GM12878 (cell line): ENCODE measurements at regions not wholly inside any gene's neighbourhood (a gene's known extent, or its start where the extent isn't known, plus 50 kb on each side); places are given as distances from the start of the nearest gene placed in this dataset.

Experiments used
- ATAC-seq: fragments of 200-7000 bp; cut with Tn5 transposase; 3 replicates; pipeline ENCODE4 v1.9.1; 2020; ENCODE audit warnings: mild to moderate bottlenecking, moderate library complexity
- BruUV-seq: library from RNA; stranded (reverse); fragments of 400-500 nt; replicated peaks from 2 replicates; lab custom pipeline; 2021; lab: Mats Ljungman, UMichigan
- CTCF ChIA-PET: fragments of 300-600 bp; sonication (Branson Sonifier 250); formaldehyde crosslinking; extraction: SDS; loops from one replicate; lab custom pipeline; 2021; ENCODE audit warnings: inconsistent platforms; lab: Yijun Ruan, JAX
- POLR2A ChIA-PET: fragments of 350-600 bp; formaldehyde crosslinking; extraction: SDS; loops from one replicate; lab custom pipeline; 2021; ENCODE audit warnings: inconsistent platforms; lab: Charles Lee
- RAD21 ChIA-PET: fragments of 300-600 bp; sonication (Branson Sonifier 250); formaldehyde crosslinking; loops from one replicate; lab custom pipeline; 2023; ENCODE audit warnings: antibody characterized with exemption; ENCODE audit not compliant: unreplicated experiment; lab: Charles Lee
- SMC1A ChIA-PET: fragments of 300-600 bp; sonication (Branson Sonifier 250); formaldehyde crosslinking; loops from one replicate; lab custom pipeline; 2023; ENCODE audit not compliant: unreplicated experiment, uncharacterized antibody; lab: Charles Lee
- DNase-seq: peaks from one replicate; pipeline ENCODE4 v3.0.0-alpha.2; 2011; ENCODE audit warnings: low read depth, low spot score
- FAIRE-seq: peaks from 3 replicates; lab custom pipeline; 2011; peaks lifted over from hg19 to GRCh38; lab: Jason Lieb, UNC
- H2AFZ ChIP-seq: 2 replicates; pipeline ENCODE4 v1.6.0; 2011; ENCODE audit warnings: low read depth, low read length, control low read depth; ENCODE audit not compliant: control insufficient read depth
- H3K27ac ChIP-seq: 2 replicates; pipeline ENCODE4 v1.5.1; 2011; ENCODE audit warnings: control low read depth; ENCODE audit not compliant: control insufficient read depth, insufficient read depth
- H3K27me3 ChIP-seq, 2 experiments: replicated peaks in 1 of 2; 2 replicates each; pipeline versions ENCODE4 v1.6.0 to v1.6.1; 2011; ENCODE audit warnings: low read length in 1 of 2; ENCODE audit not compliant: control insufficient read depth in 2 of 2, insufficient read depth in 2 of 2
- H3K36me3 ChIP-seq, 2 experiments: 2 replicates each; pipeline ENCODE4 v1.5.1; 2011; ENCODE audit warnings: low read length in 1 of 2; ENCODE audit not compliant: control insufficient read depth in 2 of 2, insufficient read depth in 2 of 2
- H3K4me1 ChIP-seq: 2 replicates; pipeline ENCODE4 v1.6.1; 2011; ENCODE audit warnings: mild to moderate bottlenecking, low read length, moderate library complexity, mixed read lengths; ENCODE audit not compliant: control insufficient read depth, insufficient read depth
- H3K4me2 ChIP-seq: 2 replicates; pipeline ENCODE4 v1.6.0; 2011; ENCODE audit warnings: control low read depth; ENCODE audit not compliant: control insufficient read depth, insufficient read depth
- H3K4me3 ChIP-seq: fragments of 200-600 bp; sonication (generic); 2 replicates; pipeline ENCODE4 v1.5.1; 2016
- H3K79me2 ChIP-seq: 2 replicates; pipeline ENCODE4 v1.6.0; 2011; ENCODE audit warnings: low read length; ENCODE audit not compliant: control insufficient read depth, insufficient read depth
- H3K9ac ChIP-seq: 2 replicates; pipeline ENCODE4 v1.8.0; 2011; ENCODE audit warnings: low read length, control low read depth, mixed read lengths; ENCODE audit not compliant: control insufficient read depth, insufficient read depth
- H3K9me3 ChIP-seq: replicated peaks from 3 replicates; pipeline ENCODE4 v1.5.1; 2011; ENCODE audit warnings: mild to moderate bottlenecking, low read length; ENCODE audit not compliant: control insufficient read depth, insufficient read depth
- H4K20me1 ChIP-seq: 2 replicates; pipeline ENCODE4 v1.6.0; 2011; ENCODE audit not compliant: control insufficient read depth, insufficient read depth
- BCL11A ChIP-seq: IDR thresholded peaks from 2 replicates; pipeline ENCODE4 v1.6.1; 2011; ENCODE audit warnings: low read depth, low read length
- BHLHE40 ChIP-seq, 2 experiments: fragments of 450-650 bp in 1 of 2; IDR thresholded peaks; 2 replicates each; pipeline ENCODE4 v1.6.1; 2011 to 2017; ENCODE audit warnings: low read depth in 2 of 2, borderline replicate concordance in 1 of 2, improper control_type of control experiment in 1 of 2, low read length in 1 of 2, mild to moderate bottlenecking in 1 of 2
- BMI1 ChIP-seq: fragments of 450-650 bp; IDR thresholded peaks from 2 replicates; pipeline ENCODE4 v1.6.1; 2016; ENCODE audit warnings: mild to moderate bottlenecking, moderate library complexity, borderline replicate concordance
- EGR1 ChIP-seq, 2 experiments: IDR thresholded peaks; 1 replicate in 1 of 2; 2 replicates in 1 of 2; pipeline ENCODE4 v1.6.1; 2011 to 2012; ENCODE audit warnings: low read depth in 2 of 2, low read length in 2 of 2, borderline replicate concordance in 1 of 2, mild to moderate bottlenecking in 1 of 2, moderate library complexity in 1 of 2
- NFIC ChIP-seq: IDR thresholded peaks from 2 replicates; pipeline ENCODE4 v1.6.1; 2012; ENCODE audit warnings: low read depth, mild to moderate bottlenecking, inconsistent platforms, low read length, moderate library complexity
- RBBP5 ChIP-seq: fragments of 200-600 bp; sonication (generic); conservative IDR thresholded peaks from 2 replicates; pipeline ENCODE4 v1.6.1; 2016
- SUPT20H ChIP-seq: IDR thresholded peaks from 2 replicates; pipeline ENCODE4 v1.6.1; 2011; ENCODE audit warnings: low read depth, mild to moderate bottlenecking, low read length, moderate library complexity, borderline replicate concordance; ENCODE audit not compliant: control insufficient read depth
- ZBED1 ChIP-seq: IDR thresholded peaks from 2 replicates; pipeline ENCODE4 v1.6.1; 2016; ENCODE audit warnings: borderline replicate concordance
- WGBS: methylation state at CpG from one replicate; pipeline ENCODE4 v1.1.6; 2016; ENCODE audit warnings: low lambda C conversion rate; ENCODE audit not compliant: insufficient replicate concordance, insufficient coverage; ENCODE audit errors: missing lambda C conversion rate; 5-methylcytosine and 5-hydroxymethylcytosine counted together
- in situ Hi-C: fragments of 300-500 bp; cut with MboI; formaldehyde crosslinking; loops from 9 replicates; pipeline ENCODE4 v1.14.3; 2018; ENCODE audit warnings: mixed read lengths
- intact Hi-C: fragments of 100-400 bp; cut with micrococcal nuclease; formaldehyde crosslinking; loops from one replicate; pipeline ENCODE4 v1.14.2; 2022; ENCODE audit not compliant: unreplicated experiment
- TF ChIP-seq, protein P1 (sequence below): fragments of 450-650 bp; IDR thresholded peaks from 2 replicates; pipeline ENCODE4 v1.6.1; 2018; ENCODE audit warnings: borderline replicate concordance, mild to moderate bottlenecking; ENCODE audit not compliant: partially characterized antibody

DNA sequence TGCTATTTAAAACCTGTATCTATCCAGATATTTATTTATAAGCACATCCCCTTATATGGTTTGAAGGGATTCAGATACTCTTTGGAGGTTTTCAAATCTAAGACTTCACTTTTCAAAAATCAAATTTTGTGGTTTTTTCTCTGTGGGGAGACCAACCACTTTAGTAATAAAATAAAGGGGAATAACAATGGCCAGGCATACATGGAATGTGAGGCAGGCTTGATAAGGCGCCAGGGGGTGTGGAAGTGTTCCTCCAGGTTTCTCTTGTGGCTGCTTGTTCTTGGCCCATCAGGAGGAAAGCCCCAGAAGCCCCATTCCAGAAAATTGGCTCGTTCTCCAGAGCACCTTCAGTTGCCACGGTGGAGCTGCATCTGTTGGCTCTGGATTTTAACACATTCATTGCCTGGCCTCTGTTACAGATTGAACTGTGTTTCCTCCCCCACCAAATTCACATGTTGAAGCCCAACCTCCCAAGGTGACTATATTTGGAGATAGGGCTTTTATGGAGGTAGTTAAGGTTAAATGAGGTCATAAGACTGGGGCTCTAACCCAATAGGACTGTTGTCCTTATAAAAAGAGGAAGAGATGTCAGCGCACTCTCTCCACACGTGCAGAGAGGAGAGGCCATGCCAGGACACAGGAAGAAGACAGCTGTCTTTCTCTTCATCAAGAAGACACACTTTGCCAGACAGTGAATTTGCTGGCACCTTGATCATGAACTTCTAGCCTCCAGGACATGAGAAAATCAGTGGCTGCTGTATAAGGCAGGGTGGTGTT lies 195.9 kb downstream of the TMEM38B start:
- DNase-seq (no peak), FAIRE-seq (no peak), ATAC-seq (no peak)
- intact Hi-C loops (no loop called here), in situ Hi-C loops (no loop called here)
- H3K9me3 ChIP-seq, result no peaks in the 10 kb centered on the region
- ChIA-PET CTCF (no interaction called here), POLR2A (no interaction called here), SMC1A (no interaction called here), RAD21 (no interaction called here)
- no peaks in the 10 kb centered on the region for H3K4me1 ChIP-seq
- no peaks in the 10 kb centered on the region for H3K27me3 ChIP-seq
- no peak overlapping the region for H2AFZ ChIP-seq
- whole genome bisulfite sequencing, result 28% methylated on average over 5 of the region's 5 CpGs
- H3K79me2 ChIP-seq, result no peaks in the 10 kb centered on the region
- H3K4me3 ChIP-seq, result no peak overlapping the region
- H4K20me1 ChIP-seq, result no peaks in the 10 kb centered on the region
- TF ChIP-seq EGR1 (IDR thresholded peaks at IDR 0.05; ENCODE audit: borderline replicate concordance in 1 of 2, low read depth in 2 of 2, low read length in 2 of 2), result no peak
- TF ChIP-seq BCL11A, result no peak
- TF ChIP-seq BMI1, result no peak
- no peak for TF ChIP-seq SUPT20H
- TF ChIP-seq ZBED1, result no peak
- no peak for TF ChIP-seq RBBP5
- TF ChIP-seq BHLHE40 (IDR thresholded peaks at IDR 0.05; ENCODE audit: borderline replicate concordance in 1 of 2, low read depth in 2 of 2, low read length in 1 of 2), result peak in 1 of 2 experiments; percentile 21; a peak in 1 of 4 replicates
- TF ChIP-seq NFIC, result no peak
- TF ChIP-seq, protein P1, sequence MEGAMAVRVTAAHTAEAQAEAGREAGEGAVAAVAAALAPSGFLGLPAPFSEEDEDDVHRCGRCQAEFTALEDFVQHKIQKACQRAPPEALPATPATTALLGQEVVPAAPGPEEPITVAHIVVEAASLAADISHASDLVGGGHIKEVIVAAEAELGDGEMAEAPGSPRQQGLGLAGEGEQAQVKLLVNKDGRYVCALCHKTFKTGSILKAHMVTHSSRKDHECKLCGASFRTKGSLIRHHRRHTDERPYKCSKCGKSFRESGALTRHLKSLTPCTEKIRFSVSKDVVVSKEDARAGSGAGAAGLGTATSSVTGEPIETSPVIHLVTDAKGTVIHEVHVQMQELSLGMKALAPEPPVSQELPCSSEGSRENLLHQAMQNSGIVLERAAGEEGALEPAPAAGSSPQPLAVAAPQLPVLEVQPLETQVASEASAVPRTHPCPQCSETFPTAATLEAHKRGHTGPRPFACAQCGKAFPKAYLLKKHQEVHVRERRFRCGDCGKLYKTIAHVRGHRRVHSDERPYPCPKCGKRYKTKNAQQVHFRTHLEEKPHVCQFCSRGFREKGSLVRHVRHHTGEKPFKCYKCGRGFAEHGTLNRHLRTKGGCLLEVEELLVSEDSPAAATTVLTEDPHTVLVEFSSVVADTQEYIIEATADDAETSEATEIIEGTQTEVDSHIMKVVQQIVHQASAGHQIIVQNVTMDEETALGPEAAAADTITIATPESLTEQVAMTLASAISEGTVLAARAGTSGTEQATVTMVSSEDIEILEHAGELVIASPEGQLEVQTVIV, result no peak
- H3K4me2 ChIP-seq, result no peak overlapping the region
- BruUV-seq, result no TSS peak
- no peak overlapping the region for H3K27ac ChIP-seq
- H3K9ac ChIP-seq, result no peak overlapping the region
- no peaks in the 10 kb centered on the region for H3K36me3 ChIP-seq
